ENCODE measurements at regions not wholly inside any gene's neighbourhood (a gene's known extent, or its start where the extent isn't known, plus 50 kb on each side); places are given as distances from the start of the nearest gene placed in this dataset.

- TF ChIP-seq EZH2 (IDR thresholded peaks at IDR 0.05; ENCODE audit: insufficient read depth, poor library complexity, severe bottlenecking) = no peak
- TF ChIP-seq EZH2phosphoT487 (IDR thresholded peaks at IDR 0.05; ENCODE audit: insufficient read depth, low read depth) = no peak
Measured at GRCh38 chr12:125533434-125534029, 468.3 kb downstream of the AACS start.

All from GM23248 (cell line).